ENCODE measurements at regions not wholly inside any gene's neighbourhood (a gene's known extent, or its start where the extent isn't known, plus 50 kb on each side); places are given as distances from the start of the nearest gene placed in this dataset.

DNA sequence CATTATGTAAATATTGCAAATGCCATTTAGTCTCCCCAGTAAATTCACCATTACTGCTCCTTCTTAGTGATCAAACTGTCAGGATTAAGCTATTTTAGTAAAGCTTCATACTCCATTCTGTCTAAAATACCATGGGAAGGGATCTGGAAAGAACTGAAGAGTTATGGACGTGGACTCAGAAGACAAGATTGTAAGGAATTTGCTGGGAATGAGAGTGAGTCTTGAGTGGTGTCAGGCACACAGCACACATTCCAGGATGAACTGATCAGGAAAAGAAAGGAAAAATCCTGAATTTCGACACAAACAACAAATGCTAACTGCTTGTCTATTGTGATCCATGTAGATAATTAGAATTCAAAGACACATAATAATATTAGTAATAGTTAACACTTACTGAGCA, 311.0 kb downstream of the CENPC start (continued):
- TF ChIP-seq, protein P1, sequence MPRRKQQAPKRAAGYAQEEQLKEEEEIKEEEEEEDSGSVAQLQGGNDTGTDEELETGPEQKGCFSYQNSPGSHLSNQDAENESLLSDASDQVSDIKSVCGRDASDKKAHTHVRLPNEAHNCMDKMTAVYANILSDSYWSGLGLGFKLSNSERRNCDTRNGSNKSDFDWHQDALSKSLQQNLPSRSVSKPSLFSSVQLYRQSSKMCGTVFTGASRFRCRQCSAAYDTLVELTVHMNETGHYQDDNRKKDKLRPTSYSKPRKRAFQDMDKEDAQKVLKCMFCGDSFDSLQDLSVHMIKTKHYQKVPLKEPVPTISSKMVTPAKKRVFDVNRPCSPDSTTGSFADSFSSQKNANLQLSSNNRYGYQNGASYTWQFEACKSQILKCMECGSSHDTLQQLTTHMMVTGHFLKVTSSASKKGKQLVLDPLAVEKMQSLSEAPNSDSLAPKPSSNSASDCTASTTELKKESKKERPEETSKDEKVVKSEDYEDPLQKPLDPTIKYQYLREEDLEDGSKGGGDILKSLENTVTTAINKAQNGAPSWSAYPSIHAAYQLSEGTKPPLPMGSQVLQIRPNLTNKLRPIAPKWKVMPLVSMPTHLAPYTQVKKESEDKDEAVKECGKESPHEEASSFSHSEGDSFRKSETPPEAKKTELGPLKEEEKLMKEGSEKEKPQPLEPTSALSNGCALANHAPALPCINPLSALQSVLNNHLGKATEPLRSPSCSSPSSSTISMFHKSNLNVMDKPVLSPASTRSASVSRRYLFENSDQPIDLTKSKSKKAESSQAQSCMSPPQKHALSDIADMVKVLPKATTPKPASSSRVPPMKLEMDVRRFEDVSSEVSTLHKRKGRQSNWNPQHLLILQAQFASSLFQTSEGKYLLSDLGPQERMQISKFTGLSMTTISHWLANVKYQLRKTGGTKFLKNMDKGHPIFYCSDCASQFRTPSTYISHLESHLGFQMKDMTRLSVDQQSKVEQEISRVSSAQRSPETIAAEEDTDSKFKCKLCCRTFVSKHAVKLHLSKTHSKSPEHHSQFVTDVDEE (CRISPR knock-in tag; IDR thresholded peaks at IDR 0.05) = no peak
- TF ChIP-seq ZNF8 (CRISPR knock-in tag; IDR thresholded peaks at IDR 0.05) (no peak), TOX (CRISPR knock-in tag; IDR thresholded peaks at IDR 0.05; ENCODE audit: borderline replicate concordance) (no peak), OSR1 (CRISPR knock-in tag; IDR thresholded peaks at IDR 0.05) (no peak), GLIS3 (CRISPR knock-in tag; IDR thresholded peaks at IDR 0.05) (no peak)

DNA sequence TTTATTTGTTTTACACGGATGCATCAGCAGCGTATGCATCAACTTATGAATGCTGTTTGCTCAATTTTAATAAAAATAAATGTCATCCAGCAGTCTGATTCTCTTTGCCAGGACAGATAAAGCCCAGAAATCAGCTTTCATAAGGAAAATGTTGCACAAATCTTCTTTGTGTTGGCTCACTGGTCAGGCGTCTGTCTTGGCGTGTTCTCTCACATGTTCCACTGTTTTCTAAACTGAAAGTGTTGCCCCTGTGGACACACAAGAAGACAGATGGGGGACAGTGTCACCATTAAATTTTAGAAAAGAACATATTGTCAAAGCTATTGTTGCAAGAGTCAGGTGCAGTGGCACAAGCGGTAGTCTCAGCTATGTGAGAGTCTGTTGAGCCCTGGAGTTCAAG, 316.2 kb downstream of the CENPC start:
- no peak for ATAC-seq
- no peak for TF ChIP-seq TOX (CRISPR knock-in tag; IDR thresholded peaks at IDR 0.05; ENCODE audit: borderline replicate concordance)
- no peak for TF ChIP-seq ISL1 (CRISPR knock-in tag; IDR thresholded peaks at IDR 0.05)
- TF ChIP-seq ZC3H10 (CRISPR knock-in tag; IDR thresholded peaks at IDR 0.05) = no peak
- TF ChIP-seq PPARA (CRISPR knock-in tag; IDR thresholded peaks at IDR 0.05; ENCODE audit: borderline replicate concordance) = no peak
- TF ChIP-seq, protein P2, sequence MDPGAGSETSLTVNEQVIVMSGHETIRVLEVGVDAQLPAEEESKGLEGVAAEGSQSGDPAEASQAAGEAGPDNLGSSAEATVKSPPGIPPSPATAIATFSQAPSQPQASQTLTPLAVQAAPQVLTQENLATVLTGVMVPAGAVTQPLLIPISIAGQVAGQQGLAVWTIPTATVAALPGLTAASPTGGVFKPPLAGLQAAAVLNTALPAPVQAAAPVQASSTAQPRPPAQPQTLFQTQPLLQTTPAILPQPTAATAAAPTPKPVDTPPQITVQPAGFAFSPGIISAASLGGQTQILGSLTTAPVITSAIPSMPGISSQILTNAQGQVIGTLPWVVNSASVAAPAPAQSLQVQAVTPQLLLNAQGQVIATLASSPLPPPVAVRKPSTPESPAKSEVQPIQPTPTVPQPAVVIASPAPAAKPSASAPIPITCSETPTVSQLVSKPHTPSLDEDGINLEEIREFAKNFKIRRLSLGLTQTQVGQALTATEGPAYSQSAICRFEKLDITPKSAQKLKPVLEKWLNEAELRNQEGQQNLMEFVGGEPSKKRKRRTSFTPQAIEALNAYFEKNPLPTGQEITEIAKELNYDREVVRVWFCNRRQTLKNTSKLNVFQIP (CRISPR knock-in tag; IDR thresholded peaks at IDR 0.05; ENCODE audit: borderline replicate concordance, low read depth) = no peak
- TF ChIP-seq RARB (CRISPR knock-in tag; IDR thresholded peaks at IDR 0.05) = no peak
- TF ChIP-seq GLIS3 (CRISPR knock-in tag; IDR thresholded peaks at IDR 0.05) = no peak
- TF ChIP-seq, protein P3, sequence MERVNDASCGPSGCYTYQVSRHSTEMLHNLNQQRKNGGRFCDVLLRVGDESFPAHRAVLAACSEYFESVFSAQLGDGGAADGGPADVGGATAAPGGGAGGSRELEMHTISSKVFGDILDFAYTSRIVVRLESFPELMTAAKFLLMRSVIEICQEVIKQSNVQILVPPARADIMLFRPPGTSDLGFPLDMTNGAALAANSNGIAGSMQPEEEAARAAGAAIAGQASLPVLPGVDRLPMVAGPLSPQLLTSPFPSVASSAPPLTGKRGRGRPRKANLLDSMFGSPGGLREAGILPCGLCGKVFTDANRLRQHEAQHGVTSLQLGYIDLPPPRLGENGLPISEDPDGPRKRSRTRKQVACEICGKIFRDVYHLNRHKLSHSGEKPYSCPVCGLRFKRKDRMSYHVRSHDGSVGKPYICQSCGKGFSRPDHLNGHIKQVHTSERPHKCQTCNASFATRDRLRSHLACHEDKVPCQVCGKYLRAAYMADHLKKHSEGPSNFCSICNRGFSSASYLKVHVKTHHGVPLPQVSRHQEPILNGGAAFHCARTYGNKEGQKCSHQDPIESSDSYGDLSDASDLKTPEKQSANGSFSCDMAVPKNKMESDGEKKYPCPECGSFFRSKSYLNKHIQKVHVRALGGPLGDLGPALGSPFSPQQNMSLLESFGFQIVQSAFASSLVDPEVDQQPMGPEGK (CRISPR knock-in tag; IDR thresholded peaks at IDR 0.05; ENCODE audit: borderline replicate concordance) = no peak
- TF ChIP-seq, protein P4, sequence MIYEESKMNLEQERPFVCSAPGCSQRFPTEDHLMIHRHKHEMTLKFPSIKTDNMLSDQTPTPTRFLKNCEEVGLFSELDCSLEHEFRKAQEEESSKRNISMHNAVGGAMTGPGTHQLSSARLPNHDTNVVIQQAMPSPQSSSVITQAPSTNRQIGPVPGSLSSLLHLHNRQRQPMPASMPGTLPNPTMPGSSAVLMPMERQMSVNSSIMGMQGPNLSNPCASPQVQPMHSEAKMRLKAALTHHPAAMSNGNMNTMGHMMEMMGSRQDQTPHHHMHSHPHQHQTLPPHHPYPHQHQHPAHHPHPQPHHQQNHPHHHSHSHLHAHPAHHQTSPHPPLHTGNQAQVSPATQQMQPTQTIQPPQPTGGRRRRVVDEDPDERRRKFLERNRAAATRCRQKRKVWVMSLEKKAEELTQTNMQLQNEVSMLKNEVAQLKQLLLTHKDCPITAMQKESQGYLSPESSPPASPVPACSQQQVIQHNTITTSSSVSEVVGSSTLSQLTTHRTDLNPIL (CRISPR knock-in tag; IDR thresholded peaks at IDR 0.05; ENCODE audit: low read depth) = no peak
- no peak for TF ChIP-seq ZFP30 (CRISPR knock-in tag; IDR thresholded peaks at IDR 0.05)
- no peak for TF ChIP-seq ZFP3 (CRISPR knock-in tag; IDR thresholded peaks at IDR 0.05)
- no peak for TF ChIP-seq CSDC2 (CRISPR knock-in tag; IDR thresholded peaks at IDR 0.05)
- TF ChIP-seq, protein P5, sequence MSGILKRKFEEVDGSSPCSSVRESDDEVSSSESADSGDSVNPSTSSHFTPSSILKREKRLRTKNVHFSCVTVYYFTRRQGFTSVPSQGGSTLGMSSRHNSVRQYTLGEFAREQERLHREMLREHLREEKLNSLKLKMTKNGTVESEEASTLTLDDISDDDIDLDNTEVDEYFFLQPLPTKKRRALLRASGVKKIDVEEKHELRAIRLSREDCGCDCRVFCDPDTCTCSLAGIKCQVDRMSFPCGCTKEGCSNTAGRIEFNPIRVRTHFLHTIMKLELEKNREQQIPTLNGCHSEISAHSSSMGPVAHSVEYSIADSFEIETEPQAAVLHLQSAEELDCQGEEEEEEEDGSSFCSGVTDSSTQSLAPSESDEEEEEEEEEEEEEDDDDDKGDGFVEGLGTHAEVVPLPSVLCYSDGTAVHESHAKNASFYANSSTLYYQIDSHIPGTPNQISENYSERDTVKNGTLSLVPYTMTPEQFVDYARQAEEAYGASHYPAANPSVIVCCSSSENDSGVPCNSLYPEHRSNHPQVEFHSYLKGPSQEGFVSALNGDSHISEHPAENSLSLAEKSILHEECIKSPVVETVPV (CRISPR knock-in tag; IDR thresholded peaks at IDR 0.05) = no peak
- TF ChIP-seq, protein P1 (CRISPR knock-in tag; IDR thresholded peaks at IDR 0.05) = no peak

DNA sequence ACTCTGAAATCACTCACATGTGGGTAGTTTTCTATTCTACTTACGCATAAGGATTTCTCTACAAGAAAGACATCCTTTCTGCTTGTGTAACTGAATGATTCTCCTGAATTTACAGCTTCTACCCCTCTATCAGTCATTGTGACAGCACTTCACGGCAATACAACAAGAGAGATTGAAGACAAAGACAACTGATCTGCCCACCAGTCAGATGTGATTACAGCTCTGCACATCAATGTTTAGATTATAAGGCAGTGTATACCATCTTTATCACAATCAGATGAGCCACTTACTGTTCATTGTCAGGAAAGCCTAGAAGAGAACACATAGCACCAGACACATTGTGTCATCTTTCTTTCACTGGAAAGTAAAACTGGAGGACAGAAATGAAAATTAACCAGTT, 324.4 kb downstream of the CENPC start:
- ATAC-seq = no peak
- TF ChIP-seq, protein P1 (CRISPR knock-in tag; IDR thresholded peaks at IDR 0.05) = no peak
- TF ChIP-seq ARNTL (CRISPR knock-in tag; IDR thresholded peaks at IDR 0.05; ENCODE audit: borderline replicate concordance, low read depth) (no peak), ESRRG (CRISPR knock-in tag; IDR thresholded peaks at IDR 0.05) (no peak), ZFP30 (CRISPR knock-in tag; IDR thresholded peaks at IDR 0.05) (no peak), RARB (CRISPR knock-in tag; IDR thresholded peaks at IDR 0.05) (no peak), CSDC2 (CRISPR knock-in tag; IDR thresholded peaks at IDR 0.05) (no peak), GLIS3 (CRISPR knock-in tag; IDR thresholded peaks at IDR 0.05) (no peak), ISL1 (CRISPR knock-in tag; IDR thresholded peaks at IDR 0.05) (no peak), SNAI2 (CRISPR knock-in tag; IDR thresholded peaks at IDR 0.05) (no peak)
- TF ChIP-seq, protein P3 (CRISPR knock-in tag; IDR thresholded peaks at IDR 0.05; ENCODE audit: borderline replicate concordance) = no peak
